OCI-LY3 (cell line): ENCODE measurements at regions not wholly inside any gene's neighbourhood (a gene's known extent, or its start where the extent isn't known, plus 50 kb on each side); places are given as distances from the start of the nearest gene placed in this dataset.
"Not testable (repeated sequence)": the region's sequence is repeated elsewhere in the genome, so short reads cannot be mapped to it uniquely, and the experiment has no call there.

ENCODE experiments used
- H2AFZ ChIP-seq: fragments of 200-600, 300-600 bp; shearing (Covaris generic); 2 replicates; pipeline ENCODE4 v1.6.0; 2014; ENCODE audit warnings: antibody characterized with exemption, low read depth, low read length
- H3K27ac ChIP-seq: fragments of 200-600, 300-600 bp; sonication (generic); 2 replicates; pipeline ENCODE4 v1.5.1; 2014; ENCODE audit warnings: mild to moderate bottlenecking, low read length, moderate library complexity, mixed read lengths
- H3K27me3 ChIP-seq: fragments of 200-600, 300-600 bp; sonication (generic); 2 replicates; pipeline ENCODE4 v1.6.1; 2014; ENCODE audit warnings: low read depth, low read length, mixed read lengths
- H3K36me3 ChIP-seq: fragments of 200-600, 300-600 bp; sonication (generic); replicated peaks from 2 replicates; pipeline ENCODE3; 2014; ENCODE audit warnings: low read depth, low read length, mixed read lengths
- H3K4me1 ChIP-seq: fragments of 300-600, 200-600 bp; sonication (generic); 2 replicates; pipeline ENCODE4 v1.6.1; 2014; ENCODE audit warnings: low read length, mixed read lengths
- H3K4me2 ChIP-seq: fragments of 200-600, 300-600 bp; sonication (generic); 2 replicates; pipeline ENCODE4 v1.6.1; 2014; ENCODE audit warnings: low read length, mixed read lengths
- H3K4me3 ChIP-seq: fragments of 300-600, 200-600 bp; sonication (generic); 2 replicates; pipeline ENCODE4 v1.5.1; 2014; ENCODE audit warnings: antibody characterized with exemption, mild to moderate bottlenecking, low read length, moderate library complexity
- H3K79me2 ChIP-seq: fragments of 300-600, 200-600 bp; shearing (Covaris generic); 2 replicates; pipeline ENCODE4 v1.6.1; 2014; ENCODE audit warnings: mild to moderate bottlenecking, low read length, mixed read lengths
- H3K9ac ChIP-seq: fragments of 300-600, 200-600 bp; shearing (Covaris generic); 2 replicates; pipeline ENCODE4 v1.6.0; 2014; ENCODE audit warnings: mild to moderate bottlenecking, low read length, moderate library complexity
- H3K9me3 ChIP-seq: fragments of 200-600, 300-600 bp; shearing (Covaris generic); 2 replicates; pipeline ENCODE4 v1.6.1; 2014; ENCODE audit warnings: low read length, mixed read lengths; ENCODE audit not compliant: insufficient read depth
- H4K20me1 ChIP-seq: fragments of 200-600, 300-600 bp; sonication (generic); 2 replicates; pipeline ENCODE4 v1.6.1; 2016; ENCODE audit warnings: low read length, mixed read lengths; ENCODE audit not compliant: insufficient read depth
- EZH2phosphoT487 ChIP-seq: fragments of 200-600 bp; shearing (Covaris generic); IDR thresholded peaks from 2 replicates; pipeline ENCODE4 v1.6.1; 2018; ENCODE audit warnings: antibody characterized with exemption, mixed run types, low read depth
- TF ChIP-seq, protein P1 (sequence below): fragments of 200-600, 300-600 bp; sonication (generic); IDR thresholded peaks from 2 replicates; pipeline ENCODE4 v1.5.1; 2014; ENCODE audit warnings: antibody characterized with exemption, low read length, low read depth

DNA sequence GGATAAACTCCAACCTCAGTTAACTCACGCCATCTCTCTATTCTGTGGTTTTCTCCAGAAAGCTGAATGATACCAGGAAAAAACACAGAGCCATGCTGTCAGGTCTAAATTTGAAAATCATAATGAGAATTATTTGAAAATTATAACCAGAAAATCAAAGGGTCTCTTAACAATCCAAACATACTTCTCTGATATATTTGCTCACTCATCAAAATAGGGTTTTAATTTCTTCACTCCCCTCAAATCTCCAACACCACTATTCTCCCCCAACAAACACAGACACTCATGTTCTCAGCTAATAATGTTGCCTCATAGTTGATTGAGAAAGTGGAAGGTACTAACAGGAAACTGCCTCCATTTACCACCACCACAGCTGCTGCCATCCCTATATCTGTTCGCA, 375.5 kb downstream of the TLE1 start:
- no peak overlapping the region for H3K4me2 ChIP-seq
- H4K20me1 ChIP-seq: no peaks in the 10 kb centered on the region
- no peaks in the 10 kb centered on the region for H3K9me3 ChIP-seq
- no peak for TF ChIP-seq EZH2phosphoT487
- TF ChIP-seq, protein P1, sequence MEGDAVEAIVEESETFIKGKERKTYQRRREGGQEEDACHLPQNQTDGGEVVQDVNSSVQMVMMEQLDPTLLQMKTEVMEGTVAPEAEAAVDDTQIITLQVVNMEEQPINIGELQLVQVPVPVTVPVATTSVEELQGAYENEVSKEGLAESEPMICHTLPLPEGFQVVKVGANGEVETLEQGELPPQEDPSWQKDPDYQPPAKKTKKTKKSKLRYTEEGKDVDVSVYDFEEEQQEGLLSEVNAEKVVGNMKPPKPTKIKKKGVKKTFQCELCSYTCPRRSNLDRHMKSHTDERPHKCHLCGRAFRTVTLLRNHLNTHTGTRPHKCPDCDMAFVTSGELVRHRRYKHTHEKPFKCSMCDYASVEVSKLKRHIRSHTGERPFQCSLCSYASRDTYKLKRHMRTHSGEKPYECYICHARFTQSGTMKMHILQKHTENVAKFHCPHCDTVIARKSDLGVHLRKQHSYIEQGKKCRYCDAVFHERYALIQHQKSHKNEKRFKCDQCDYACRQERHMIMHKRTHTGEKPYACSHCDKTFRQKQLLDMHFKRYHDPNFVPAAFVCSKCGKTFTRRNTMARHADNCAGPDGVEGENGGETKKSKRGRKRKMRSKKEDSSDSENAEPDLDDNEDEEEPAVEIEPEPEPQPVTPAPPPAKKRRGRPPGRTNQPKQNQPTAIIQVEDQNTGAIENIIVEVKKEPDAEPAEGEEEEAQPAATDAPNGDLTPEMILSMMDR: no peak
- no peak overlapping the region for H3K27ac ChIP-seq
- H3K79me2 ChIP-seq: no peaks in the 10 kb centered on the region
- no peaks in the 10 kb centered on the region for H3K4me1 ChIP-seq
- no peak overlapping the region for H3K9ac ChIP-seq
- no peak overlapping the region for H3K4me3 ChIP-seq
- no peaks in the 10 kb centered on the region for H3K27me3 ChIP-seq
- H3K36me3 ChIP-seq: no peaks in the 10 kb centered on the region
- H2AFZ ChIP-seq: no peak overlapping the region

DNA sequence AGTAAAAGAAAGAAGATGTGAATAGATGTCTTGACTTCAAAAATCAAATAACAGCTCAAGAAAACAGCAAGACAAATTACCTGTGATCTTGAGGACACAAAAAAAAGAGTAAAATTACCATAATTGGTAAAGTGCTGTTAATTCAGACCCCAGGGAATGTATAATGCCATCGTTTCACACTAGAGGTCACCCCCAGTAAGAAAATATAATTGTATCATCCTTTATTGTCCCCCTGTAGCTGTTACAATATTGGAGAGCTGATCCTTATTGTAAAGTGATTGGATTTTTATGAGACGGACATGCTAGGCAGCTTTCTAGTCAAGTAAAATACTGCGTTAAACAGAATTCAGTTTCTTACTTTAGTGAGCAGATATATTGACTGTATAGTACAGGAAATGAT, 377.0 kb downstream of the TLE1 start:
- TF ChIP-seq EZH2phosphoT487: no peak
- TF ChIP-seq, protein P1: peak; percentile 26
- Histone ChIP-seq H3K4me1 (no peaks in the 10 kb centered on the region), H3K36me3 (no peaks in the 10 kb centered on the region), H3K4me3 (no peak overlapping the region), H3K4me2 (no peak overlapping the region), H3K9me3 (no peaks in the 10 kb centered on the region), H3K27me3 (no peaks in the 10 kb centered on the region), H3K27ac (no peak overlapping the region), H2AFZ (no peak overlapping the region), H4K20me1 (no peaks in the 10 kb centered on the region), H3K79me2 (no peaks in the 10 kb centered on the region), H3K9ac (no peak overlapping the region)

DNA sequence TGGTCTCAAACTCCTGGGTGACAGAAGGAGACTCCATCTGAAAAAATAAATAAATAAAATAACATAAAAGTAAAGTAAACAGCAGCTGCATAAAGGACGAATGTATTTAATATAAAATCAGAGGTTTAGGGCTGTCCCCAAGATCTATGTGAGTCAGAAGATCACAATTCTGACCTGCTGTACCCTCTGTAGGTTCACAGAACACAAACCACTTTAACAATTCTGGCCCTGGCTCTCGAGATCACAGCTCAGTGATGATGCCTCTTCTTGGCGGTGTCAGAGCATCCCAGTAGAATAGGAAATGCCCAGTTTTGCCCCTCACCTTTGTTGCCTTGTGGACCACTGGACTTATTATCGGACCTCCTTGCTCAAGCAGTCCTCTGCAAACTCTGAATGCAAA, 380.9 kb downstream of the TLE1 start:
- Histone ChIP-seq H3K4me3 (no peak overlapping the region), H2AFZ (no peak overlapping the region), H3K79me2 (no peaks in the 10 kb centered on the region), H3K36me3 (no peaks in the 10 kb centered on the region), H3K9me3 (no peaks in the 10 kb centered on the region), H3K4me2 (no peak overlapping the region), H4K20me1 (no peaks in the 10 kb centered on the region), H3K27me3 (no peaks in the 10 kb centered on the region), H3K4me1 (no peaks in the 10 kb centered on the region), H3K9ac (no peak overlapping the region), H3K27ac (no peak overlapping the region)
- TF ChIP-seq, protein P1: no peak
- no peak for TF ChIP-seq EZH2phosphoT487

DNA sequence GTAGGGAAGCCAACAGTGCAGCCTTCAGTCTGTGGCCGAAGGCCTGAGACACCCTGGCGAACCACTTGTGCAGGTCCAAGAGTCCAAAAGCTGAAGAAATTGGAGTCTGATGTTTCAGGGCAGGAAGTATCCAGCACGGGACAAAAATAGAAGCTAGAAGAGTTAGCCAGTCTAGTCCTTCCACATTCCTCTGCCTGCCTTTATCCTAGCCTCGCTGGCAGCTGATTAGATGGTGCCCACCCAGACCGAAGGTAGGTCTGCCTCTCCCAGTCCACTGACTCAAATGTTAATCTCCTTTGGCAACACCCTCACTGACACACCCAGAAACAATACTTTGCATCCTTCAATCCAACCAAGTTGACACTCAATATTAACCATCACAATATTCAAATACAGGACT, 381.6 kb downstream of the TLE1 start:
- H3K27ac ChIP-seq, H3K27me3 ChIP-seq, H3K4me1 ChIP-seq, H3K4me3 ChIP-seq, H4K20me1 ChIP-seq, H3K9me3 ChIP-seq, H3K36me3 ChIP-seq, H2AFZ ChIP-seq, H3K4me2 ChIP-seq, H3K9ac ChIP-seq, H3K79me2 ChIP-seq: not testable (repeated sequence)

DNA sequence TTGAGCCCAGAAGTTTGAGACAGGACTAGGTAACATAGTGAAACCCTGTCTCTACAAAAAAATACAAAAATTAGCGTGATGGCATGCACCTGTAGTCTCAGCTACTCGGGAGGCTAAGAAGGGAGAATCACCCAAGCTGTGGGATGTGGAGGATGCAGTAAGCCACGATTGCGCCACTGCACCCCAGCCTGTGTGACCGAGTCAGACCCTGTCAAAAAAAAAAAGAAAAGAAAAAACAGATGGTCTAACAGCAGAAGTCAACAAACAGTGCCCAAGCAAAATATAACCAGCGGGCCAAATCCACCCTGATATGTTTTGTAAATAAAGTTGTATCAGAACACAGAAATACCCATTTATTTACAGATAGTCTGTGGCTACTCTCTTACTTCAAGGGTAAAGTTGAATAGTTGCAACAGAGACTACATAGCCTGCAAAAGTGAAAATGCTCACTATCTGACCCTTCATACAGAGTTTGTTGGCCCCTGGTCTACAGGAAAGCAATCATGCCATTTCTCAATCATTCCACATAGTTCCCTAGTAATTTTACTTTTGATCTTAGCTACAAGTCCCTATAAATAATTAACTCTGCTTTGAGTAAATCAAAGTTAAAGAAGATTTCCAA, 383.7 kb downstream of the TLE1 start:
- Histone ChIP-seq H3K27me3 (no peaks in the 10 kb centered on the region), H3K4me2 (no peak overlapping the region), H3K36me3 (no peaks in the 10 kb centered on the region), H3K9me3 (no peaks in the 10 kb centered on the region), H4K20me1 (no peaks in the 10 kb centered on the region), H3K79me2 (no peaks in the 10 kb centered on the region), H3K27ac (no peak overlapping the region), H3K9ac (no peak overlapping the region), H2AFZ (no peak overlapping the region), H3K4me1 (no peaks in the 10 kb centered on the region), H3K4me3 (no peak overlapping the region)
- TF ChIP-seq, protein P1: no peak
- no peak for TF ChIP-seq EZH2phosphoT487
